HG03521 (cell line): ENCODE measurements at regions not wholly inside any gene's neighbourhood (a gene's known extent, or its start where the extent isn't known, plus 50 kb on each side); places are given as distances from the start of the nearest gene placed in this dataset.

ENCODE experiments used
- ATAC-seq: cut with Tn5 transposase; IDR thresholded peaks from one replicate; pipeline ENCODE4 v1.9.1; 2021; ENCODE audit warnings: mild to moderate bottlenecking, moderate library complexity; ENCODE audit not compliant: unreplicated experiment

DNA sequence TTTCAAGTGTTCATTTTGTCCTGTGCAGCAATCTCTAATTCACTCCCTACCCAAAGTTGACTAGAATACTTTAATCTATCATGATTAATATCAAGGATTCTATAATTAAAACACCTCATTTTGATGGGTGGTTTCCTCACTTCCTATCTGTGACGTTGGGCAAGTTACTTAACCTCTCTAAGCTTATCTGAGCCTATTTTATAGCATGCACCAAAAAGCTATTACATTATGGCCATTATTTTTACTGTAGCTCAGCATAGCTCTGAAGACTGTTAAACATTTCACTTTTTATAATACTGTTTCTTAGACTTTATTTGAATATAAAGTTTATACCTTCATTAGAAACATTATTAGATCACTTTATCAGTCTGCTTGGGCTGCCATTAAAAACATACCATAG, 579.6 kb upstream of the NXPH2 start:
- no peak for ATAC-seq

- no peak for ATAC-seq
These were observed 577.8 kb upstream of the NXPH2 start for GRCh38 chr2:139357972-139358371.

DNA sequence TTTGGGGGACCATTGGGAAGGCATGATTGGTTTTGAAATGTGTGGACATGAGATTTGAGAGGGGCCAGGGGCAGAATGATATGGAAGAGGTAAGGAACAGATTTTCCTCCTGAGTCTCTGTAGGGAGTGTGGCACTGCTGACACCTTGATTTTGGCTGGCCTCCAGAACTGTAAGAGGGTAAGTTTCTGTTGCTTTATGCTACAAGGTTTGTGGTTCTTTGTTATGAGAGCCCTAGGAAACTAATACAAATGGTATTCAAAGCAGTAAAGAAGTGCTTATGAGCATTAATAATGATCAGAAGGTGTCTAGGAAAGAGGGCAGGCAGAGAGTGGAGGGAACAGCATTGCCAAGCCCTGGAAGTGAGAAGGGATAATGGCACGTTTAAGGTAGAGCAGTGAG, 574.3 kb upstream of the NXPH2 start:
- no peak for ATAC-seq

DNA sequence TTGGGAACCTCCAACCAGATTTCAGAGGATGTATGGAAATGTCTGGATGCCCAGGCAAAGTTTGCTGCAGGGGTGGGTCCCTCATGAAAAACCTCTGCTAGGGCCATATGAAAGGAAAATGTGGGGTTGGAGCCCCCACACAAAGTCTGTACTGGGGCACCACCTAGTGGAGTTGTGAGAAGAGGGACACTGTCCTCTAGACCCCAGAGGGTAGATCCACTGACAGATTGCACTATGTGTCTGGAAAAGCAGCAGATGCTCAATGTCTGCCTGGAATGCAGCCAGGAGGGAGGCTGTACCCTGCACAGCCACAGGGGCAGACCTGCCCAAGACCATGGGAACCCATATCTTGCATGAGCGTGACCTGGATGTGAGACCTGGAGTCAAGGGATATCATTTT, 573.7 kb upstream of the NXPH2 start:
- no peak for ATAC-seq

DNA sequence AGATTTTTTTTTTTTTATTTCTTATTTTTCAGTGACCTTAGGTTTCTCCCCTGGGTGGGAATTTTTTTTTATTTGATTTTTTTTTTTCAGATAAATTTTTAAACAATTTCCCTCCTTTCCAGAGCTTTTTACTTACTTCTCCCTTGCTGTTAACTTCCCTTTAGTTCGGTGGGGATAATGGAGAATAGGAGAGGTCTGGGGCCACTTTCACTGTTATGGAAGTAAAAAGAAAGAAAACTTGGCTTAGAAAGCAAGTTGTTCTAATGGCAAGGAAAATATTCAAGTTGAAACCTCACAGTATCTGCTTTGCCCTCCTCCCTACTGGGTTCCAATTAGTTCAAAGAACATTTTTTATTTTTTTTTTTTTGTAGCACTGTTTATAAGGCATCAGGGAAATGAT, 537.1 kb upstream of the NXPH2 start:
- ATAC-seq, result no peak

DNA sequence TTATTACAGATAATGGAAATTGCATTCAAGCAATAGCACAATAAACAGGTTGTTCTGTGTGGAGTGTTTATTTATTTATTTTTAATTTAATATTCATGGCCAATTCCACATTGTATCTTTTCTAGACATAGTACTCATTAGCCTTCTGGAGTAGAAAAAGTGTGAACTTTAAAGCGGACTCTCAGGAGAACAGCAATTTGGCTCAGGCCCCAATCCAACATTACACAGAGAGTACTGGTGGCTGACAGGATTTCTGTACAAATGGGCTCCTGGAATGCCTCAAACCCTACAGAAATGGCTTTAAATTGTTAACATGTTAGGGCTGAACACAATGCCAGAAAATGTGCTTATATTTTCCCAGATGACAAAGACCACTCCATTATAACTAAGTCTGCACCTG, 533.9 kb upstream of the NXPH2 start:
- no peak for ATAC-seq

DNA sequence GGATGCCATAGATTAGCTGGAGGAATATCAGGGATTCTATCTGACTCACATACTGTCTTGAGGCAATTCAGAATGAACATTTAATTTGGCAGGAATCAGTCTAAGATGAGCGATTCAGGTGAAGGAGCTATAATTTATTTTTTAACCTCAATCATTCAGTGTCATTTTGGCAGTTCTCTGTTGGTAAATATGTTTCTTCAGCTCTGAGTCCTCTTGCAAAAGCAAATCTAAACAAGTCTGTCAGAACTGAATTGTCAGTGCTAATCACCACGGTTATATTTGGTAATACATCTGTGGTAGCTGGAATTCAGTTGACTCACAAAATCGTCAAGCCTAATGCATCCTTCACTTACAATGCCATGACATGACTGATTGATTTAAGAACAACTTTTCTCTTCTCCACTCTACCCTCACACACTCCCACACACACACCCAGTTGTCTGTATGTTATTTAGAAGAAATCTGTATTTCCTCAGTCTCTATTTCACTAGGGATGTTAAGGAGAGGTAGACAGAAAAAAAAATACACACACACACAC, 516.6 kb upstream of the NXPH2 start:
- ATAC-seq, result no peak

- ATAC-seq, result no peak
These were observed 513.9 kb upstream of the NXPH2 start for GRCh38 chr2:139293992-139294548.

GRCh38 chr2:139281124-139281523, 500.9 kb upstream of the NXPH2 start:
- no peak for ATAC-seq

- ATAC-seq, result no peak
These were observed 491.7 kb upstream of the NXPH2 start for GRCh38 chr2:139271879-139272278.

GRCh38 chr2:139271149-139271548, 491.0 kb upstream of the NXPH2 start:
- no peak for ATAC-seq

DNA sequence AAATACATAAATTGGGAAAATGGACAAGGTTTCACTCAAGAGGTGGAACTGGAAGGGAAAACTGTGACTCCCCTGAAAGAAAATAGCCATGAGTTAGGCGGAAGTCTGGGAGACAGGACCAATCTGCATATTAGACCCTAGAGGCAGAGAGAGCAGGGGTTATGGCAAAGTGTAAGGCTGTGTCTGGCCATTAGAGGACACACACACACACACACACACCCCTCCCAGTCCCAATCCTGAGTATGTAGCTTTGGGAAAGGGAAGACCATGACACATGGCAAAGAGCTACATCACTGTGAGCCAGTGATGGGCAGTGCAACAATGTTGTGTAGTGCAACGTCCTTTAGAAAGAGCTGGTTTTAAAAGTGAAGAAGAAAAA, 479.9 kb upstream of the NXPH2 start:
- ATAC-seq, result no peak

DNA sequence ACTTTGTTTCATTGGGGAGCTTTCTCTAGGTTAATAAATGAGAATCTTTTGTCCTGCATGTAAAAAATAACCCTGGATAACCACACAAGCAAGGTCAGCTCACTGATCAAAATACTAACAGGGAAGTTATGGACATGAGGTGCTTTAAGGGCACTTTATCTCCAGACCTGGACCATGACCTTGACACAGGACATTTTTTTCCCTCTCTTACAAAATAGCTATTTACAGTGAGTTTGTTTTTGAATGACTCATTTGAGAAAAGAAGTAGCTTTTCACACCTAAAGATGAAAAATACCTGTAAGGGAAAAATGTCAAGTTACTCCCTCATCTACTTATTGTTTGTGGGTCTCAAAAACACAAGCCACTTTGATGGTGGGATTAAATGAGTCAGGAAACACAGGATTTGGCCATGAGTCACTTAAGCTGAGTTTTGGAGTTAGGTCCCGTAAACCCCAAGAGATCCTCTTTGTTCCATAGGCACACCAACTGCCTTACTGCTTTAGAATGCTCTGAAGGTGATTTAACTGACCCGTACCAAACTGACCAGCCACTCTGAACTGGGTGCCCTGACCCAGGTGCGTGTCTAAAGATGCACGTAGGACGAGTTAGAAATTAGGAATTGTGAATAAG, 479.3 kb upstream of the NXPH2 start:
- no peak for ATAC-seq

DNA sequence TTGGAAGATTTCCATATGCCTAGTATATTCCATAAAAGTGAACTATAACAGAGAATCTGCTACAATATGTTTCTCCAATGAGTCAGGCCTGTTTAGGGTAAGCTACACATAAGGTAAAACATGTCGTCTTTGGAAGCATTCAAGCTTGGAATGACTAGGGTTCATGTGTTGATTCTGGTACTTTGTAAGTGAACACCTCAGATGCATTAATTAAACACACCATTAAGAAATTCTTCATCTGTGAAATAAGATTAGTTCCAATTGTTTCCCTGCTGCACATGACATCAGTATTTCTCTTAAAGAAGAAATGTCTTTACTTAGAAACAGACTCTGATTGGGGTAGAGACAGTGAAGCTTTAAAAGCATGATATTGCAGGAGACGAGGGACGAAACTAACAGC, 461.1 kb upstream of the NXPH2 start:
- ATAC-seq, result no peak

DNA sequence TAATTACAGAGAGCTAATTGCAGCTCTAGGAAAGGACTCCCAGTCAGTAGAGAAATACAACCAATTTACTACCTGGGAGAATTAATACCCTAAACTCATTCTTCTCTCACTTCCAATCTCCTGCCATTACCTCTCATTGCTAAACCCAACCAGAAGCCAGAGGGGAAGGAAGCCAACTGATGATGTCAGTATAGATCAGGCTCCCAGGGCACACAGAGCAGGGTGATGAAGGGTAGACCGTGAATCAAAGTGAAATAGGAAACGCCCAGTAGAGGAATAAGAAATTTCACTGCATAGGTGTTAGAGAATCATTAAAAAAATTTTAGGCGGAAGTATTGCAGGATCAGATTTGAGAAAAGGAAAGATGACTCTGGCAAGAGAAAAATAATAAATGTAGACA, 456.8 kb upstream of the NXPH2 start:
- no peak for ATAC-seq

DNA sequence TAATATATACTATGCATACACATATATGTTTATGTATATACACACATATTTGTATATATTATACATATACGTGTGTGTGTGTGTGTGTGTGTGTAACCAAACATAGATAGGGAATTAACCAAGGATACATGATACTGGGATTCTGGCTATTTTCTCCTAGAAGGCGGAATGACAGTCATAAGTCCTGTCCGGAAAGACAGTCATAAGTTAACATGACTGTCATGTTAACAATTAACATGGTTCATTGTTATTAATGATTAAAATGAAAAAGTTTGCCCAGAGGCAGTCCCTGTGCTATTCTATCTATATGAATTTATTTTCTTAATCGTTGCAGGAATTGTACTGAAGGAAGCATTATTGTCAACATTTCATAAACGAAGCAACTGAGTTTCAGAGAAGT, 450.7 kb upstream of the NXPH2 start:
- no peak for ATAC-seq

GRCh38 chr2:139228276-139228675, 448.1 kb upstream of the NXPH2 start:
- ATAC-seq, result no peak

DNA sequence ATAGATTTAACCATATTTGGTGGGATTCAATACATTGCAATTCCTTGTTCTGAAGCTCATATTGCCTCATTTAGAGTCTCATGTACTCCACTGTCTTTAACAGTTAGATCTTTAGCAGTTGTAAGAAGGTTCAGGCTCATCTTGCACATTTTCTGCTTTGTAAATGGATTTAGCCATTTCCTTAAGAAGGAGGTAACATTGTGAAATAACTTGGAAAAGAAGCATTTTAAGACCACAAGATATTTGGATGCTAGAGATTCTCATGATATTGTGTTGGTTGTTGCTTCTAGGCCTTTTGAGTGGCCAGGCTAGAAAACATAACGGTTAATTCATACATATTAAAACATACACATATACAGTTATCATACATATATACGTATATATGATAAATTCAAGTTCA, 445.8 kb upstream of the NXPH2 start:
- ATAC-seq, result no peak

GRCh38 chr2:139218181-139218580, 438.0 kb upstream of the NXPH2 start:
- no peak for ATAC-seq

DNA sequence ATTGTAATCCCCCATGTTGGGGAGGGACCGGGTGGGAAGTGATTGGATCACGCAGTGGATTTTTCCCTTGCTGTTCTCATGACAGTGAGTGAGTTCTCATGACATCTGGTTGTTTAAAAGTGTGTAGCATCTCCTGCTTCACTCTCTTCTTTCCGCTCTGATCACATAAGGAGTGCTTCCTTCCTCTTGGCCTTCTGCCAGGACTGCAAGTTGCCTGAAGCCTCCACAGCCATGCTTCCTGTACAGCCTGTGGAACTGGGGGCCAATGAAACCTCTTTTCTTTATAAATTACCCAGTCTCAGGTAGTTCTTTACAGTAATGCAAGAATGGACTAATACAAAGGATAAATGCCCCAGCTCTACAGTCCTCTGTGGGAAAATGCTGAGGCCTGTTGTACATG, 437.5 kb upstream of the NXPH2 start:
- ATAC-seq, result no peak

DNA sequence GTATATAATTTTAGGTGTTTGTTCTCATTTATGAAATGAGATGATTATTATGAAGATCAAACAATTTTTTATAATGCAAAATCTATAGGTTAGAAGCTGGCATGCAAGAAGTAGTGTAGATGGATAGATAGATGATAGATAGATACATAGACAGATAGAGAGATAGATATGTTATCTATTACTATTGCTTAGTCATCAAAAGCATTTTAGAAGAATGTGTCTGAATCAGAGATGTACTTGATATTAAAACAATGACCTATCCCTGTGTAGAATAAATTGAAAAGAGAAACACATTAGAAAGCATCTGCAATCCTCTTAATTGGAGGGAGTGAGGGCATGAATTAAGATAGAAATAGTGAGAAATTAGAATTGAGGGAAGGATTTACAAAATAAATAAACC, 436.2 kb upstream of the NXPH2 start:
- ATAC-seq, result no peak

GRCh38 chr2:139214801-139215200, 434.6 kb upstream of the NXPH2 start:
- ATAC-seq, result no peak

DNA sequence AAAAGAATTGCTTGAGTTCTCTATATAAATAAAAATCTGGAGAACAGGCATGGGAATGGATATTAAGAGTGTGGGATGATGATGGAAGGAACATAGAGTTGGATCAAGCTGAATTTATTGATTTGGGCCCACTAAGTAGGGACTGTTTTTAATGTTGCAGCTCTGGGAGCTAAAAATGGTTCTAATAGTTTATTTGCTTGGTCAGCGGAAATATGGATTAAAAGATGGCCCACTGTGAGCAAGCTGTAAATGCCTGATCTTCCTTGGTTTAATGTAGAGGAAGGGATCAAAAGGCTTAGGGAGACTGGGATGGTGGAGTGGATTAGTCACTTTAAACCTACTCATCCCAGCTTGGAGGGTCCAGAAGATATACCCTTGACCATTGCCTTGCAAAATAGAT, 429.4 kb upstream of the NXPH2 start:
- no peak for ATAC-seq
